ENCODE measurements at regions not wholly inside any gene's neighbourhood (a gene's known extent, or its start where the extent isn't known, plus 50 kb on each side); places are given as distances from the start of the nearest gene placed in this dataset.
"Not testable (repeated sequence)": the region's sequence is repeated elsewhere in the genome, so short reads cannot be mapped to it uniquely, and the experiment has no call there.

DNA sequence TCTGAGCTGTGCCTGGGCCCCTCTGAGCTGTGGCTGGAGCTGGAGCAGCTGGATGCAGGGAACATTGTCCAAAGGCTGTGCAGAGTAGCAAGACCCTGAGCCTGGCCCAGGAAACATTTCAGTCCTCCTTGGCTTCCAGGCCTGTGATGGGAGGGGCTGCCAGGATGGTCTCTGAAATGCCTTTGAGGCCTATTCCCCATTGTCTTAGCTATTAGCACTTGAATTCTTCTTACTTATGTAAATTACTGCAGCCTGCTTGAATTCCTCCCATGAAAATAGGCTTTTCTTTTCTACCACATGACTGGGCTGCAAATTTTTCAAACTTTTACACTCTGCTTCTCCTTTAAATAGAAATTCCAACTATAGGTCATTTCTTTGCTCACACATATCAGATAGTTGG, 349.8 kb upstream of the KLHL4 start:
- H4K91ac ChIP-seq (ENCODE audit: insufficient read length, low read depth, low read length): no peak overlapping the region
- no peaks in the 10 kb centered on the region for H3K79me1 ChIP-seq (ENCODE audit: insufficient read depth, low read depth, low read length, poor library complexity, severe bottlenecking)
- no peaks in the 10 kb centered on the region for H3K23me2 ChIP-seq (ENCODE audit: insufficient read length, low read depth, low read length, poor library complexity, severe bottlenecking)
- H3K27ac ChIP-seq (ENCODE audit: insufficient read length, low read depth, low read length): no peak overlapping the region
- H3T11ph ChIP-seq (ENCODE audit: low read length): no peak overlapping the region
- no peak overlapping the region for H2BK12ac ChIP-seq (ENCODE audit: insufficient read length, low read depth, low read length)
- no peak overlapping the region for H3K18ac ChIP-seq (ENCODE audit: insufficient read length, low read depth, low read length)
- H3K4me2 ChIP-seq (ENCODE audit: insufficient read depth, insufficient read length, low read length): no peak overlapping the region
- DNase-seq: peak; percentile 36
- no peak overlapping the region for H4K5ac ChIP-seq (ENCODE audit: insufficient read length, low read depth, low read length)
- no peak overlapping the region for H3K4ac ChIP-seq (ENCODE audit: low read depth, low read length)
- H3K27me3 ChIP-seq (ENCODE audit: insufficient read depth, low read length): no peaks in the 10 kb centered on the region
- H3K27me3 Mint-ChIP-seq (ENCODE audit: low read depth): no peaks in the 10 kb centered on the region
- no peak overlapping the region for H2AFZ ChIP-seq (ENCODE audit: low read length)
- H4K8ac ChIP-seq (replicated peaks; ENCODE audit: insufficient read length, low read depth, low read length): no peak overlapping the region
- no peak overlapping the region for H3K56ac ChIP-seq (ENCODE audit: insufficient read length, low read depth, low read length)
- H3K4me3 Mint-ChIP-seq: no peak overlapping the region
- no peak overlapping the region for H3K9ac ChIP-seq (ENCODE audit: extremely low read depth, insufficient read length, low read length)
- no peak overlapping the region for H2BK15ac ChIP-seq (ENCODE audit: low read depth, low read length)
- no peaks in the 10 kb centered on the region for H4K20me1 ChIP-seq (ENCODE audit: control insufficient read depth, insufficient read depth, insufficient read length)
- H3K27ac Mint-ChIP-seq: peak overlapping the region; percentile 56 to 94 (median 62); a peak in 4 of 7 replicates
- H2BK120ac ChIP-seq (ENCODE audit: low read depth, low read length, poor library complexity, severe bottlenecking): no peak overlapping the region
- peaks cover 20 to 28% of the 10 kb centered on the region in 2 experiments for H3K9me3 Mint-ChIP-seq
- TF ChIP-seq, protein P1, sequence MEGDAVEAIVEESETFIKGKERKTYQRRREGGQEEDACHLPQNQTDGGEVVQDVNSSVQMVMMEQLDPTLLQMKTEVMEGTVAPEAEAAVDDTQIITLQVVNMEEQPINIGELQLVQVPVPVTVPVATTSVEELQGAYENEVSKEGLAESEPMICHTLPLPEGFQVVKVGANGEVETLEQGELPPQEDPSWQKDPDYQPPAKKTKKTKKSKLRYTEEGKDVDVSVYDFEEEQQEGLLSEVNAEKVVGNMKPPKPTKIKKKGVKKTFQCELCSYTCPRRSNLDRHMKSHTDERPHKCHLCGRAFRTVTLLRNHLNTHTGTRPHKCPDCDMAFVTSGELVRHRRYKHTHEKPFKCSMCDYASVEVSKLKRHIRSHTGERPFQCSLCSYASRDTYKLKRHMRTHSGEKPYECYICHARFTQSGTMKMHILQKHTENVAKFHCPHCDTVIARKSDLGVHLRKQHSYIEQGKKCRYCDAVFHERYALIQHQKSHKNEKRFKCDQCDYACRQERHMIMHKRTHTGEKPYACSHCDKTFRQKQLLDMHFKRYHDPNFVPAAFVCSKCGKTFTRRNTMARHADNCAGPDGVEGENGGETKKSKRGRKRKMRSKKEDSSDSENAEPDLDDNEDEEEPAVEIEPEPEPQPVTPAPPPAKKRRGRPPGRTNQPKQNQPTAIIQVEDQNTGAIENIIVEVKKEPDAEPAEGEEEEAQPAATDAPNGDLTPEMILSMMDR (conservative IDR thresholded peaks at IDR 0.05): no peak
- no peaks in the 10 kb centered on the region for H3K79me2 ChIP-seq (ENCODE audit: insufficient read depth, low read length)
- no peak overlapping the region for H2BK5ac ChIP-seq (ENCODE audit: insufficient read length, low read length)
- peaks cover 10% of the 10 kb centered on the region for H3K9me3 ChIP-seq (ENCODE audit: control insufficient read depth, low read depth, low read length)
- H3K36me3 Mint-ChIP-seq (ENCODE audit: insufficient read depth in 1 of 3, low read depth in 3 of 3): peaks cover 17 to 46% (median 23%) of the 10 kb centered on the region in 3 experiments
- H2AK5ac ChIP-seq (ENCODE audit: insufficient read length, low read length): no peak overlapping the region
- H2BK20ac ChIP-seq (ENCODE audit: low read depth, low read length, poor library complexity, severe bottlenecking): no peak overlapping the region
- H3K4me1 Mint-ChIP-seq: peaks cover 12% of the 10 kb centered on the region in 2 experiments
- H3K14ac ChIP-seq (ENCODE audit: insufficient read depth, low read length): no peak overlapping the region
- no peak overlapping the region for H3K23ac ChIP-seq (ENCODE audit: insufficient read length, low read depth, low read length)
- no peaks in the 10 kb centered on the region for H3K4me1 ChIP-seq (ENCODE audit: insufficient read depth, low read length)

DNA sequence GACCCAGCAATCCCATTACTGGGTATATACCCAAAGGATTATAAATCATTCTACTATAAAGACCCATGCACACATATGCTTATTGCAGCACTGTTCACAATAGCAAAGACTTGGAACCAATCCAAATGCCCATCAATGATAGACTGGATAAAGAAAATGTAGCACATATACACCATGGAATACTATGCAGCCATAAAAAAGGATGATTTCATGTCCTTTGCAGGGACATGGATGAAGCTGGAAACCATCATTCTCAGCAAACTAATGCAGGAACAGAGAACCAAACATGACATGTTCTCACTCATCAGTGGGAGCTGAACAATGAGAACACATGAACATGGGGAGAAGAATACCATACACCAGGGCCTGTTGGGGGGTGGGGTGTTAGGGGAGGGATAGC, 339.6 kb upstream of the KLHL4 start:
- H3K23me2 ChIP-seq (ENCODE audit: insufficient read length, low read depth, low read length, poor library complexity, severe bottlenecking); H3K36me3 Mint-ChIP-seq (ENCODE audit: insufficient read depth in 1 of 3, low read depth in 3 of 3); H2AFZ ChIP-seq (ENCODE audit: low read length); H3K9me3 ChIP-seq (ENCODE audit: control insufficient read depth, low read depth, low read length); H4K20me1 ChIP-seq (ENCODE audit: control insufficient read depth, insufficient read depth, insufficient read length); H3K4me1 Mint-ChIP-seq; H3K18ac ChIP-seq (ENCODE audit: insufficient read length, low read depth, low read length); H3K9me3 Mint-ChIP-seq; H3K4me1 ChIP-seq (ENCODE audit: insufficient read depth, low read length); H4K5ac ChIP-seq (ENCODE audit: insufficient read length, low read depth, low read length); H3K4me2 ChIP-seq (ENCODE audit: insufficient read depth, insufficient read length, low read length); H3K27me3 ChIP-seq (ENCODE audit: insufficient read depth, low read length); H3T11ph ChIP-seq (ENCODE audit: low read length); H2BK12ac ChIP-seq (ENCODE audit: insufficient read length, low read depth, low read length); H3K27me3 Mint-ChIP-seq (ENCODE audit: low read depth); H4K8ac ChIP-seq (replicated peaks; ENCODE audit: insufficient read length, low read depth, low read length); H3K27ac ChIP-seq (ENCODE audit: insufficient read length, low read depth, low read length); H4K91ac ChIP-seq (ENCODE audit: insufficient read length, low read depth, low read length); H3K4ac ChIP-seq (ENCODE audit: low read depth, low read length); H3K56ac ChIP-seq (ENCODE audit: insufficient read length, low read depth, low read length); H2AK5ac ChIP-seq (ENCODE audit: insufficient read length, low read length); H2BK120ac ChIP-seq (ENCODE audit: low read depth, low read length, poor library complexity, severe bottlenecking); H3K14ac ChIP-seq (ENCODE audit: insufficient read depth, low read length); H2BK5ac ChIP-seq (ENCODE audit: insufficient read length, low read length); H3K79me1 ChIP-seq (ENCODE audit: insufficient read depth, low read depth, low read length, poor library complexity, severe bottlenecking); H3K9ac ChIP-seq (ENCODE audit: extremely low read depth, insufficient read length, low read length); H3K27ac Mint-ChIP-seq; H2BK15ac ChIP-seq (ENCODE audit: low read depth, low read length); DNase-seq; H3K4me3 Mint-ChIP-seq; H3K79me2 ChIP-seq (ENCODE audit: insufficient read depth, low read length); H3K23ac ChIP-seq (ENCODE audit: insufficient read length, low read depth, low read length); H2BK20ac ChIP-seq (ENCODE audit: low read depth, low read length, poor library complexity, severe bottlenecking): not testable (repeated sequence)

Measured in H9 (cell line).